GM12873 (cell line): ENCODE measurements at regions not wholly inside any gene's neighbourhood (a gene's known extent, or its start where the extent isn't known, plus 50 kb on each side); places are given as distances from the start of the nearest gene placed in this dataset.

Source experiments
- TF ChIP-seq, protein P1 (sequence below): IDR thresholded peaks from 2 replicates; pipeline ENCODE4 v1.5.1; 2012; ENCODE audit warnings: low read depth, mild to moderate bottlenecking, moderate library complexity, low read length, control low read depth; ENCODE audit not compliant: insufficient read depth; ENCODE audit errors: missing control alignments

DNA sequence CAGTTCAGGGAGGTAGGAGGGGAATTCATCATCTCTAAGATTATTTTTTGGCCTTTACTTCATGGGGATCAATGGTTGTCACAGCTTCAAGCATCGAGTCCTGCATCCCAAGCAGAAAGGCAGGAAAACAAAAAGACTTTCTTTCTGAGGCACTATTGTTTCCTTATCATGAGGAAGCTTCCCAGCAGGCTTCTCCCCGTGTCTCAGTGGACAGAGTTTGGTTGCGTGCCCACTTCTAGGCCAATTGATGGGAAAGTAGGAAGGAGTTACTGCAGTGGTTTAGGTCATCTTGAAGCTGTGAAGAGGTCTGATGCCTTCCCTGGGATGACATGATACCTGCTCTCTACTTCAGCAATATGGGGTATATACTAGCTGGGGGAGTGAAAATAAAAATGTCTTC, 175.3 kb upstream of the CDH13 start:
- TF ChIP-seq, protein P1, sequence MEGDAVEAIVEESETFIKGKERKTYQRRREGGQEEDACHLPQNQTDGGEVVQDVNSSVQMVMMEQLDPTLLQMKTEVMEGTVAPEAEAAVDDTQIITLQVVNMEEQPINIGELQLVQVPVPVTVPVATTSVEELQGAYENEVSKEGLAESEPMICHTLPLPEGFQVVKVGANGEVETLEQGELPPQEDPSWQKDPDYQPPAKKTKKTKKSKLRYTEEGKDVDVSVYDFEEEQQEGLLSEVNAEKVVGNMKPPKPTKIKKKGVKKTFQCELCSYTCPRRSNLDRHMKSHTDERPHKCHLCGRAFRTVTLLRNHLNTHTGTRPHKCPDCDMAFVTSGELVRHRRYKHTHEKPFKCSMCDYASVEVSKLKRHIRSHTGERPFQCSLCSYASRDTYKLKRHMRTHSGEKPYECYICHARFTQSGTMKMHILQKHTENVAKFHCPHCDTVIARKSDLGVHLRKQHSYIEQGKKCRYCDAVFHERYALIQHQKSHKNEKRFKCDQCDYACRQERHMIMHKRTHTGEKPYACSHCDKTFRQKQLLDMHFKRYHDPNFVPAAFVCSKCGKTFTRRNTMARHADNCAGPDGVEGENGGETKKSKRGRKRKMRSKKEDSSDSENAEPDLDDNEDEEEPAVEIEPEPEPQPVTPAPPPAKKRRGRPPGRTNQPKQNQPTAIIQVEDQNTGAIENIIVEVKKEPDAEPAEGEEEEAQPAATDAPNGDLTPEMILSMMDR: no peak

DNA sequence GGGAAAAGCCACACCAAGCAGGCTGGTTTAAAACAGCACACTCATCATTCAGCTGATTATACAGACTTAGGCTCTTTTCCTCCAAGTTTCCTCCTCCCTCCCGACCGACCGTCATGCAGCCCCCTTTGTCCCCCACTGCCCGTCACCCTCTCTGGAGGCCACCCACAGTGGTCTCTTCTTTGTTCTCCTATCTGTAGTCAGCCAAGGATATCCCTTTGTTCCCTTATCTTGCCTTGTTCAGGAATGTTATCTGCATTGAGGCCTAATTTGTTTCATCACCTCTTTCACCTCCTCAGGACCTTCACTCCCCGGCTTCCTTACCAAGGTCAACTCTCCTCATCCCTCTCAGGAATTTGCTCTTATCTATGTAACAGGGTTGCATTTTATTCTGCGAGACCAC, 186.4 kb upstream of the CDH13 start:
- TF ChIP-seq, protein P1: no peak

GRCh38 chr16:82439678-82440293, 187.0 kb upstream of the CDH13 start:
- TF ChIP-seq, protein P1: peak; percentile 66

GRCh38 chr16:82433042-82433441, 193.7 kb upstream of the CDH13 start:
- TF ChIP-seq, protein P1: no peak

DNA sequence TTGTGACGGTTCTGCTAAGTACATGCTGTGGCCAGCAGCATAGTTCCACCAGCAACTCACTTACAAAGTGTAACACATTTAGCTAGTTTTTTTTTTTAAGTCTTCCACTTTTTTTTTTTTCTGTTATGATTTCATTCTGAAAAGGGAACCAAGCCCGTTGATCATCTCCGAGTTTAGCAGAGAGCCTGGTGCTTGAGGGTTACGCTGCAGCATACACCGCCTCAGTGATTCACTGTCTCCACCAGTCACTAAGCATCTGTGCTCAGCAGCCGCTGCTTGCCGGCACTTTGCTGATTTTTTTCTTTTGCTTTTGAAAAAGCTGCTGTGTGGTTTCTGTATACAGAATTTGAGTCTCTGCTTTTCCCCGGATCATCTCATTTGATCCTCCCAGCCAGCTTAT, 194.5 kb upstream of the CDH13 start:
- TF ChIP-seq, protein P1: no peak

GRCh38 chr16:82425661-82426060, 201.1 kb upstream of the CDH13 start:
- TF ChIP-seq, protein P1: no peak

DNA sequence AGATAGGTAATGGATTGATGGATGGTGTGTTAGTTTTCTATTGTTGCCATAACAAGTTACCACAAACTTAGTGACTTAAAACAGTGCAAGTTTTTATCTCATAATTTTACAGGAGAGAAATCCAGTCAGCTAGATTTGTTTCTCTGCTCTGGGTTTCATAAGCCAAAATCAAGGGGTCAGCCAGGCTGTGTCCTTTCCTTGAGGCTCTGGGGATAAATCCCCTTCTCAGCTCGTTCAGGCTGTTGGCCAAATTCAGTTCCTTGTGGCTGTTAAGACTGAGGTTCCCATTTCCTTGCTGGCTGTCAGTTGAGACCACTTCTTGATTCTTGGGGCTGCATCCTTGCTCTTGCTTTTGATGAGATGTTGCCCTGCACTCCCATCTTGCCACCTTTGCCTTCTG, 204.9 kb upstream of the CDH13 start:
- TF ChIP-seq, protein P1: no peak
